Epidermal melanocyte (primary cell): ENCODE measurements at regions not wholly inside any gene's neighbourhood (a gene's known extent, or its start where the extent isn't known, plus 50 kb on each side); places are given as distances from the start of the nearest gene placed in this dataset.

Source experiments
- DNase-seq: peaks from one replicate; pipeline ENCODE4 v3.0.0; 2011; ENCODE audit warnings: low spot score; ENCODE audit not compliant: insufficient read length

- DNase-seq, result no peak
Observed at GRCh38 chr1:239218301-239218700, 168.1 kb upstream of the CHRM3 start.

- DNase-seq, result no peak
Observed at GRCh38 chr1:239212811-239213220, 173.6 kb upstream of the CHRM3 start.

- no peak for DNase-seq
Observed at GRCh38 chr1:239209591-239209990, 176.8 kb upstream of the CHRM3 start.

GRCh38 chr1:239204401-239204800 lies 182.0 kb upstream of the CHRM3 start:
- no peak for DNase-seq

- DNase-seq, result no peak
Observed at GRCh38 chr1:239197871-239198270, 188.5 kb upstream of the CHRM3 start.

- no peak for DNase-seq
Observed at GRCh38 chr1:239189998-239190512, 196.3 kb upstream of the CHRM3 start.

- no peak for DNase-seq
Observed at GRCh38 chr1:239186487-239186886, 199.9 kb upstream of the CHRM3 start.

- DNase-seq, result no peak
Observed at GRCh38 chr1:239185245-239185619, 201.1 kb upstream of the CHRM3 start.

- no peak for DNase-seq
Observed at GRCh38 chr1:239184561-239185244, 201.7 kb upstream of the CHRM3 start.

GRCh38 chr1:239178961-239179360 lies 207.4 kb upstream of the CHRM3 start:
- DNase-seq, result no peak

- DNase-seq, result no peak
Observed at GRCh38 chr1:239174880-239175279, 211.5 kb upstream of the CHRM3 start.

GRCh38 chr1:239170828-239171227 lies 215.5 kb upstream of the CHRM3 start:
- no peak for DNase-seq

- DNase-seq, result no peak
Observed at GRCh38 chr1:239169276-239169675, 217.1 kb upstream of the CHRM3 start.

- no peak for DNase-seq
Observed at GRCh38 chr1:239164451-239165180, 221.8 kb upstream of the CHRM3 start.

- DNase-seq, result no peak
Observed at GRCh38 chr1:239155466-239156091, 230.8 kb upstream of the CHRM3 start.

- no peak for DNase-seq
Observed at GRCh38 chr1:239151937-239152336, 234.4 kb upstream of the CHRM3 start.

GRCh38 chr1:239140968-239141367 lies 245.4 kb upstream of the CHRM3 start:
- DNase-seq, result no peak

- DNase-seq, result no peak
Observed at GRCh38 chr1:239139801-239140200, 246.6 kb upstream of the CHRM3 start.

- no peak for DNase-seq
Observed at GRCh38 chr1:239128541-239128940, 257.8 kb upstream of the CHRM3 start.

GRCh38 chr1:239126884-239127283 lies 259.5 kb upstream of the CHRM3 start:
- no peak for DNase-seq

- DNase-seq, result no peak
Observed at GRCh38 chr1:239125893-239126292, 260.5 kb upstream of the CHRM3 start.

- no peak for DNase-seq
Observed at GRCh38 chr1:239125027-239125426, 261.3 kb upstream of the CHRM3 start.
